ENCODE measurements at regions not wholly inside any gene's neighbourhood (a gene's known extent, or its start where the extent isn't known, plus 50 kb on each side); places are given as distances from the start of the nearest gene placed in this dataset.

DNA sequence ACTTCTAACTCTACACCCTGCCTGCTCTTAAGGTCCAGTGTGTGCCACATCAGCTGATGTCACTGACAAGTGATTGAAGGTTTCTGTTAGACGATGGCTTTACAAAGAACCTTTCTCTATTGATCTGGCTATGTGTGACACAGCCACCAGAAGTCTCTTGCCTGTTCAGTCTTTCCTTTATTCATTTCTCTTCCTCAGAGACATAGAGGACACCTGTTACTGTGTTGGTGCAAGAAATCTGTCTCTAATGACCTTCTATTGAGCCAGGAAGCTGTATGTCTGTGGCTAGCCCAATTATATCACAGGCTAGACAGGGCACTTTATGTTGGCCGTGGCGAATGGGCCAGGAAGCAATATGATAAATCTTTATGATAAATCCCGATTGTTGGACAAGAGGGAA lies 173.3 kb upstream of the GAP43 start:
- TF ChIP-seq, protein P1, sequence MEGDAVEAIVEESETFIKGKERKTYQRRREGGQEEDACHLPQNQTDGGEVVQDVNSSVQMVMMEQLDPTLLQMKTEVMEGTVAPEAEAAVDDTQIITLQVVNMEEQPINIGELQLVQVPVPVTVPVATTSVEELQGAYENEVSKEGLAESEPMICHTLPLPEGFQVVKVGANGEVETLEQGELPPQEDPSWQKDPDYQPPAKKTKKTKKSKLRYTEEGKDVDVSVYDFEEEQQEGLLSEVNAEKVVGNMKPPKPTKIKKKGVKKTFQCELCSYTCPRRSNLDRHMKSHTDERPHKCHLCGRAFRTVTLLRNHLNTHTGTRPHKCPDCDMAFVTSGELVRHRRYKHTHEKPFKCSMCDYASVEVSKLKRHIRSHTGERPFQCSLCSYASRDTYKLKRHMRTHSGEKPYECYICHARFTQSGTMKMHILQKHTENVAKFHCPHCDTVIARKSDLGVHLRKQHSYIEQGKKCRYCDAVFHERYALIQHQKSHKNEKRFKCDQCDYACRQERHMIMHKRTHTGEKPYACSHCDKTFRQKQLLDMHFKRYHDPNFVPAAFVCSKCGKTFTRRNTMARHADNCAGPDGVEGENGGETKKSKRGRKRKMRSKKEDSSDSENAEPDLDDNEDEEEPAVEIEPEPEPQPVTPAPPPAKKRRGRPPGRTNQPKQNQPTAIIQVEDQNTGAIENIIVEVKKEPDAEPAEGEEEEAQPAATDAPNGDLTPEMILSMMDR (IDR thresholded peaks at IDR 0.05; ENCODE audit: control insufficient read depth, extremely low read depth, insufficient read depth): no peak
- H3K4me3 ChIP-seq (ENCODE audit: low read depth, low read length): no peak overlapping the region
- DNase-seq (ENCODE audit: low read depth): no peak

DNA sequence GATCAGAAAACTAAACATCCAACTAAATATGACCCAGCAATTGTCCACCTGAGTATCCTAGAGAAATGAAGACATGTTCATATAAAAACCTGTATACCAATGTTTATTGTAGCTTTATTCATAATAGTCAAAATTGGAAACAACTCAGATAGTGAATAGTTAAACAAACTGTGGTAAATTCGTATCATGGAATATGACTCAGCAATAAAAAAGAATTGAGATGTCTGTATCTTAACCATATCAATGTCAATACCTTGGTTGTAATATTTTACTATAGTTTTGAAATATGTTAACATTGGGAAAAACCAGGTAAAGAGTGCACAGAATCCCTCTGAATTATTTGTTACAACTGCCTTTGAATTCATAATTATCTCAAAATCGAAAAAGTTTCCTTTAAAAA lies 159.3 kb upstream of the GAP43 start:
- H3K4me3 ChIP-seq (ENCODE audit: low read depth, low read length): no peak overlapping the region
- no peak for DNase-seq (ENCODE audit: low read depth)
- TF ChIP-seq, protein P1 (IDR thresholded peaks at IDR 0.05; ENCODE audit: control insufficient read depth, extremely low read depth, insufficient read depth): no peak

DNA sequence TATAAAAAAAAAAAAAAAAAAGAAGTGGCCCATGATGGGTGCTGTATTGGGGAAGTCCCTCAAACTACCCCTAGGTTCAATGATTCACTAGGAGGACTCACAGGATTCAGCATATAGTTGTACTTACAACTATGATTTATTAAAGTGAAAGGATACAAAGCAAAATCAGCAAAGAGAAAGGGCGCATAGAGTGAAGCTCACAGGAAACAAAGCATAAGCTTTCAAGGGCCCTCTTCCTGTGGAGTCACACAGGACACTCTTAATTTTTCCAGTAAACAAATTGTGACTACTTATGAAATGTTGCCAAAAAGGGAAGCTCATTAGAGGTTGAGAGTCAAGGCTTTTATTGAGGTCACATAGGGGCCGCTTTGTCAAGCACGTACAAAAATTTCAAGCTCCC lies 153.7 kb upstream of the GAP43 start:
- no peak overlapping the region for H3K4me3 ChIP-seq (ENCODE audit: low read depth, low read length)
- DNase-seq (ENCODE audit: low read depth): no peak
- TF ChIP-seq, protein P1 (IDR thresholded peaks at IDR 0.05; ENCODE audit: control insufficient read depth, extremely low read depth, insufficient read depth): no peak

DNA sequence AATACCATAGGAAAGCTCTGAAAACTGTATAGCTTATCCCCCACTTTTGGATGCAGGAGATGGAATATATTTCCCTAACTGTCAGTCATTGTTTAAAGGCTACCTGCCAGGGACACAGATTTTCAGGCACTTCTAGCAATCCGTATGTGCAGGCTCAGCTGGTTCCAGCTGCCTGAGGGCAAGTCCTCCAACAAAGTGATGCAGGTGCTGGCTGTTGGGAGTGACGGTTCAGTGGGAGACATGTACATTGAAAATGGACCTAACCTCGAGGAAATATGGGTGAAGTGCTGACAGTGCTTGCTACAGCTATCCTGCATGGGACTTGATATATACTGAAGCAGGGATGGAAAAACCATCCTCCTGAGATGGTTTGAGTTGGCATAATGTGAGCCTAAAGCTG lies 153.1 kb upstream of the GAP43 start:
- no peak overlapping the region for H3K4me3 ChIP-seq (ENCODE audit: low read depth, low read length)
- no peak for DNase-seq (ENCODE audit: low read depth)
- TF ChIP-seq, protein P1 (IDR thresholded peaks at IDR 0.05; ENCODE audit: control insufficient read depth, extremely low read depth, insufficient read depth): no peak

DNA sequence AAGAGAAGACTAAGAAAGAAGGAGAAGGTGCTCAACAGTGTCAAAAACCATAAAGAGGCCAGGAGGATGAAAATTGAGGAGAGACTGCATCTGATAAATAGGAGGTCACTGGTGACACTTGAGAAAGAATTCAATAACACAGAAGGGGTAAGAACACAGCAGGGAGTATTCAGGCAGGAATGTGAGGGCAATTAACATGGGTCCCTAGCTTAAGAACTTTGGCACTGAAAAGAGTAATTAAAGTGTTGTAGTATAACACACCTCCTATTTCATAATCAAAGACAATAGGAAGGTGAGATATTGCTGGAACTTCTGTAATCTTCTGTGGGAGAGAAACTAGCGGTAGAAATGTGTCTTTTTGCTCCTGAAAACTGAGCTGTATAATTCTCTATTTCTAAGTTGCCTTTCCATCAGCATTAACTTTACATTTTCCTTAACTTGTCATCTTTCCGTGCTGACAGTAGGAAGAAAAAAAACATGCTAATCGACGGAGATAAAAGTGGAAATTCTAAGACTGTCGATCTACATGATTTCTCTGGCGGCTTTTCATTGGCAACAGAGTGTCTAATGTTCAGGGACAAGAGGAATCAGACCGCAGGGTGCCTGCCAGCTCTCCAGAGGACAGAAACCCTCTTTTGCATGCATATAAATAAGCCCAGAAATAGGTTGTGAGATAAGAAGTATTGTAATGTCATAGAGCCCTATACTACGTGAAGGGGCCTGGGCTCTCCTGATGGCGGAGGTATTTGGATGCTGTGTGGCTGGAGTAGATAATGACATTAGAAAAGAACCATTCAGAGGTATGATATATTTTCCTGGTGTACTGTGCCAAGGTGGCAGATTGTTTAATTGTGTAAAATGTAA lies 147.9 kb upstream of the GAP43 start:
- no peak for DNase-seq (ENCODE audit: low read depth)
- no peak overlapping the region for H3K4me3 ChIP-seq (ENCODE audit: low read depth, low read length)
- TF ChIP-seq, protein P1 (IDR thresholded peaks at IDR 0.05; ENCODE audit: control insufficient read depth, extremely low read depth, insufficient read depth): no peak

DNA sequence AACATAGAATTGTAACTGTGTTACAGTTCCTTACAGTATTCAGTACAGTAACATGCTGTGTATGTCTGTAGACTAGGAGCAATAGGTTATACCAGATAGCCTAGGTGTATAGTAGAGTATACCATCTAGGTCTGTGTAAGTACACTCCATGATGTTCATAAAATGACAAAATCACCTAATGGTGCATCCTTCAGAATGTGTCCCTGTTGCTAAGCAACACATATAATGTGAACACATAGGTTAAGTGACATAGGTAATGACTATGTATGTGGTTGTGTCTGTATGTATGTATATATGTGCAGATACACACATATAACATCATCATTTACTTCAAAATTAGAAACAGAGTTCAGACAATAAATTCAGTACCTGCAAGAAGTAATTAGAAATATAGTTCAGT lies 146.8 kb upstream of the GAP43 start:
- H3K4me3 ChIP-seq (ENCODE audit: low read depth, low read length): no peak overlapping the region
- TF ChIP-seq, protein P1 (IDR thresholded peaks at IDR 0.05; ENCODE audit: control insufficient read depth, extremely low read depth, insufficient read depth): no peak
- DNase-seq (ENCODE audit: low read depth): no peak

DNA sequence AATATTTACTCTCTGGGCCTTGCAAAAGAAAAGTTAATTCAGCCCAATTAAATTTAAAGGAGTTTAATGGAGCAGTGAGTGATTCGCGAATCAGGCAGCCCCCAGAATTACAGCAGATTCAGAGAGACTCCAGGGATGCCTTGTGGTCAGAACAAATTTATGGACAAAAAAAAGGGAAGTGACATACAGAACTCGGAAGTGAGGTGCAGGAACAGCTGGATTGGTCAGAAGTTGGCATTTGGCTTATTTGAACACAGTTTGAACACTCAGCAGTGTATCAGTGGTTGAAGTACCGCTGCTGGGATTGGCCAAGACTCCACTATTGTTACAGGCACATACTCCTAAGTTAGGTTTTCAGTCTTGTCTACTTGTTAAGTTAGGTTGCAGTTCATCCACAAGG lies 145.0 kb upstream of the GAP43 start:
- no peak overlapping the region for H3K4me3 ChIP-seq (ENCODE audit: low read depth, low read length)
- DNase-seq (ENCODE audit: low read depth): no peak
- TF ChIP-seq, protein P1 (IDR thresholded peaks at IDR 0.05; ENCODE audit: control insufficient read depth, extremely low read depth, insufficient read depth): no peak
